Breast epithelium (tissue), 4 donors: ENCODE measurements at regions not wholly inside any gene's neighbourhood (a gene's known extent, or its start where the extent isn't known, plus 50 kb on each side); places are given as distances from the start of the nearest gene placed in this dataset.

ENCODE experiments used
- DNase-seq, 2 donors: peaks; one replicate each; pipeline ENCODE4 v3.0.0-alpha.2; 2019; ENCODE audit warnings: low spot score in 2 of 2
- H3K27ac ChIP-seq, 2 donors: fragments of 200-600 bp; sonication (generic) in 1 of 2; one replicate each; pipeline ENCODE4 v1.5.1; 2016 to 2019; ENCODE audit warnings: mild to moderate bottlenecking in 1 of 2
- H3K27me3 ChIP-seq, 2 donors: fragments of 200-600 bp; sonication (generic) in 1 of 2; one replicate each; pipeline versions ENCODE4 v1.5.1 to v1.6.0; 2017 to 2019; ENCODE audit warnings: control low read depth in 1 of 2, mild to moderate bottlenecking in 1 of 2
- H3K36me3 ChIP-seq: fragments of 200-600 bp; one replicate; pipeline ENCODE4 v1.5.1; 2019
- H3K4me1 ChIP-seq, 2 donors: fragments of 200-600 bp; sonication (generic); one replicate each; pipeline ENCODE4 v1.5.1; 2016 to 2019; ENCODE audit warnings: control low read depth in 1 of 2
- H3K4me3 ChIP-seq, 3 donors: fragments of 200-600 bp; sonication (generic); 1 replicate in 2 of 3; 2 replicates in 1 of 3; pipeline ENCODE4 v1.5.1; 2016 to 2019; ENCODE audit warnings: mild to moderate bottlenecking in 3 of 3, moderate library complexity in 2 of 3
- H3K9me3 ChIP-seq, 2 donors: fragments of 200-600 bp; sonication (generic) in 1 of 2; one replicate each; pipeline ENCODE4 v1.5.1; 2016 to 2019; ENCODE audit warnings: control low read depth in 1 of 2
- CTCF ChIP-seq, 3 donors: fragments of 450-650 bp; IDR thresholded peaks; one replicate each; pipeline ENCODE4 v1.5.1; 2016 to 2017; ENCODE audit warnings: antibody characterized with exemption in 3 of 3, mild to moderate bottlenecking in 3 of 3, moderate library complexity in 3 of 3
- POLR2A ChIP-seq: fragments of 450-650 bp; IDR thresholded peaks from one replicate; pipeline ENCODE4 v1.6.1; 2016; ENCODE audit warnings: antibody characterized with exemption, mild to moderate bottlenecking, moderate library complexity
- POLR2AphosphoS5 ChIP-seq, 3 donors: sonication (generic); formaldehyde crosslinking; IDR thresholded peaks; one replicate each; pipeline ENCODE4 v1.6.1; 2017; ENCODE audit warnings: antibody characterized with exemption in 3 of 3
- intact Hi-C: fragments of 100-400 bp; cut with DNase I; formaldehyde crosslinking; loops from one replicate; pipeline ENCODE4 v1.15.1; 2023; ENCODE audit warnings: low total_unique reads

DNA sequence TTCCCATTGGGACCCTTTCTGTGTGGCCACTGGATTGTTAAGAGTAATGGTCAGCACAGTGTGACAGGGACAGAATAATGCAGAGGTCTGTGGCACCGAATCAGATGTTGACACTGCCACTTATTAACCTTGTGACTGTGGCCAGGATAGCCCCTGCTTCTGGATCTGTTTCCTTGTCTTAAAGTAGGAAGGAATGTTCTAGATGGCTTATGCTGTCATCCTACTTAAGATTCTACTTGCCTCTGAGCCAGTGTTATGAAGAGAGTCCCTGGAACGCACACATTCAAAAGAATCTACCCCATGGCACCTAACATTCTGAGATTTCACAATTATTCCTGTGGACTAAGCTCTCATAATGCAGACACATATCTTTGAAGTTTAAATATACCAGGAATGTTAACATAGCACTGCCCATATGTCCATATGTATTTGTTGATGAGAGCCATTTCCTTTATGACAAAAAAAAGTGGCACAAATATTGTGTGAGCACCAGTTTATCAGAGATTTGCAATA lies 612.7 kb downstream of the TLR4 start:
- no peaks in the 10 kb centered on the region for H3K36me3 ChIP-seq
- TF ChIP-seq POLR2AphosphoS5 (IDR thresholded peaks at IDR 0.05) (no peak), POLR2A (no peak), CTCF (IDR thresholded peaks at IDR 0.05) (no peak)
- intact Hi-C loops = no loop called here
- no peaks in the 10 kb centered on the region for H3K4me1 ChIP-seq
- no peak for DNase-seq
- no peak overlapping the region for H3K27ac ChIP-seq
- no peaks in the 10 kb centered on the region for H3K27me3 ChIP-seq
- H3K4me3 ChIP-seq = no peak overlapping the region
- no peaks in the 10 kb centered on the region for H3K9me3 ChIP-seq

DNA sequence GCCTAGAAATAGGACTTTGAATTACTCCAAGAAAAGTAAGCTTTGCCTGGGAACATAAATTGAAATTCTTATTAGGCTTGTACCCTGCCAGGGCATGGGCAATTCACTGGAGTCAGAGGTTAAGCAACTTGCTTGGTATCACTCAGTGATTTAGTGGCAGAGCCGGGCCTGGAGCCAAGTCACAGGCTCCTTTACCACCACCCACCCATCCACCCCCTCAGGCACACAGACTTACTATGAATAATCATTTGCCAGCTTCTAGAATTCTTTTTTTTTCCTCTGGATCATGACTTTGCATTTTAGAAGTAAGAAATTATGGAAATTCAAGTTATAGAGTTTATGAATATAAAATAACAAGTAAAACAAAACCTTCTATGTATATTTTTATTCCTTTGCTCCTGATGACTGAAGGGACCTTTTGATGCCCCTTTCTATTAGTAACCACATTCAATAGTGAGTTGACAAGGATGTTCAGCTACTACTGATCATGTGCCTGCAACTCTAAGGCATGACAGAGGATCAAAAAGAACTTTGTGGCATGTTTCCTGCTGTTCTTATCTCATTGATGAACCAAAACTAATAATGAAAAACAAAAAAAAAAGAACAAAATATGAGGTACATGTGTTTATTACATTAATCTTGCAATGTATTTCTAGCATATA lies 614.7 kb downstream of the TLR4 start:
- no peaks in the 10 kb centered on the region for H3K4me1 ChIP-seq
- no peaks in the 10 kb centered on the region for H3K36me3 ChIP-seq
- TF ChIP-seq CTCF (IDR thresholded peaks at IDR 0.05) = no peak
- TF ChIP-seq POLR2AphosphoS5 (IDR thresholded peaks at IDR 0.05) = no peak
- no peak for TF ChIP-seq POLR2A
- H3K27ac ChIP-seq = no peak overlapping the region
- H3K27me3 ChIP-seq = no peaks in the 10 kb centered on the region
- DNase-seq = no peak
- no peak overlapping the region for H3K4me3 ChIP-seq
- intact Hi-C loops = no loop called here
- H3K9me3 ChIP-seq = no peaks in the 10 kb centered on the region

- no peak for TF ChIP-seq POLR2A
- no peak for TF ChIP-seq POLR2AphosphoS5 (IDR thresholded peaks at IDR 0.05)
- no peak for TF ChIP-seq CTCF (IDR thresholded peaks at IDR 0.05)
- Histone ChIP-seq H3K27ac (no peak overlapping the region), H3K36me3 (no peaks in the 10 kb centered on the region), H3K4me1 (no peaks in the 10 kb centered on the region), H3K27me3 (no peaks in the 10 kb centered on the region), H3K4me3 (no peak overlapping the region), H3K9me3 (no peaks in the 10 kb centered on the region)
- intact Hi-C loops = no loop called here
- DNase-seq = no peak
These were observed 617.6 kb downstream of the TLR4 start for GRCh38 chr9:118321788-118322187.

DNA sequence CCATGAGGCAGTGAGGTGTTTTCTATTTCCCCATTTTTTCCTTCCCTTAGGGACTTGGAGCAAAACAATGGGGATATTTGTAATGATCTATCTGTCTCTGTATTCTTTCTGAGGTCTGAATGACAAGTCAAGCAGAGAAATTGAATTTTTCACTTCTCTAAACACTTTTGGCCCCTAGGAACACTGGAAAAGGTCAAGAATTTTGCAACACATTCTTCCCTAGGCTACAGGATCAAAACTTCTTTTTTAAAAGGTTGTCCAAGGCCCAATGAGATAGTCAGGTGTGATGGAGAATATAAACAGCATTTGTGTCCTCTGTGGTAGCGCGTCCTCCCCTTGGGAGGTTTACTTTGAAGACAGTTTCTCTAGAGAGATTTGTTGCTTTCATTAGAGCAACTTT lies 620.5 kb downstream of the TLR4 start:
- Histone ChIP-seq H3K9me3 (no peaks in the 10 kb centered on the region), H3K4me1 (no peaks in the 10 kb centered on the region), H3K27ac (no peak overlapping the region), H3K4me3 (no peak overlapping the region), H3K36me3 (no peaks in the 10 kb centered on the region), H3K27me3 (no peaks in the 10 kb centered on the region)
- no peak for DNase-seq
- TF ChIP-seq POLR2A = no peak
- no peak for TF ChIP-seq CTCF (IDR thresholded peaks at IDR 0.05)
- no peak for TF ChIP-seq POLR2AphosphoS5 (IDR thresholded peaks at IDR 0.05)
- intact Hi-C loops = no loop called here

GRCh38 chr9:118325757-118326156 lies 621.6 kb downstream of the TLR4 start:
- H3K36me3 ChIP-seq = no peaks in the 10 kb centered on the region
- intact Hi-C loops = no loop called here
- H3K27me3 ChIP-seq = no peaks in the 10 kb centered on the region
- H3K27ac ChIP-seq = no peak overlapping the region
- no peak overlapping the region for H3K4me3 ChIP-seq
- no peaks in the 10 kb centered on the region for H3K4me1 ChIP-seq
- TF ChIP-seq POLR2AphosphoS5 (IDR thresholded peaks at IDR 0.05) = no peak
- TF ChIP-seq POLR2A = no peak
- TF ChIP-seq CTCF (IDR thresholded peaks at IDR 0.05) = no peak
- DNase-seq = no peak
- no peaks in the 10 kb centered on the region for H3K9me3 ChIP-seq
